Fibroblast of lung (primary cell): ENCODE measurements at regions not wholly inside any gene's neighbourhood (a gene's known extent, or its start where the extent isn't known, plus 50 kb on each side); places are given as distances from the start of the nearest gene placed in this dataset.

ENCODE experiments used
- CTCF ChIP-seq, 2 donors: IDR thresholded peaks in 1 of 2; conservative IDR thresholded peaks in 1 of 2; 1 replicate in 1 of 2; 2 replicates in 1 of 2; pipeline ENCODE4 v1.5.1; 2011 to 2012; ENCODE audit warnings: low read length in 2 of 2, control low read depth in 1 of 2, inconsistent platforms in 1 of 2, low read depth in 1 of 2, mild to moderate bottlenecking in 1 of 2
- EZH2 ChIP-seq: IDR thresholded peaks from 2 replicates; pipeline ENCODE4 v1.5.1; 2012; ENCODE audit warnings: low read length, control low read depth, mild to moderate bottlenecking; ENCODE audit errors: missing control alignments

- no peak for TF ChIP-seq CTCF (conservative IDR thresholded peaks at IDR 0.05 in 1 of 2, IDR thresholded peaks at IDR 0.05 in 1 of 2; ENCODE audit: low read depth in 1 of 2, low read length in 2 of 2)
- no peak for TF ChIP-seq EZH2
These were observed 185.7 kb downstream of the ATPSCKMT start for GRCh38 chr5:10063997-10064396.
